HUES6 (cell line): ENCODE measurements at regions not wholly inside any gene's neighbourhood (a gene's known extent, or its start where the extent isn't known, plus 50 kb on each side); places are given as distances from the start of the nearest gene placed in this dataset.

Source experiments
- H3K27ac ChIP-seq: 2 replicates; pipeline ENCODE4 v1.7.0; 2013; ENCODE audit warnings: low read depth, mild to moderate bottlenecking, low read length, inconsistent platforms
- H3K27me3 ChIP-seq: 2 replicates; pipeline ENCODE4 v1.6.1; 2013; ENCODE audit warnings: low read length; ENCODE audit not compliant: control insufficient read depth, insufficient read depth
- H3K36me3 ChIP-seq: 2 replicates; pipeline ENCODE4 v1.6.1; 2013; ENCODE audit warnings: low read length; ENCODE audit not compliant: control insufficient read depth, insufficient read depth
- H3K4me1 ChIP-seq: 2 replicates; pipeline ENCODE4 v1.6.1; 2013; ENCODE audit warnings: low read length; ENCODE audit not compliant: control insufficient read depth, insufficient read depth
- H3K4me3 ChIP-seq: 2 replicates; pipeline ENCODE4 v1.5.1; 2013; ENCODE audit warnings: low read depth, low read length
- H3K9ac ChIP-seq: one replicate; pipeline ENCODE4 v1.6.1; 2013; ENCODE audit warnings: mild to moderate bottlenecking, low read length
- H3K9me3 ChIP-seq: 2 replicates; pipeline ENCODE4 v1.6.1; 2013; ENCODE audit warnings: low read depth, low read length; ENCODE audit not compliant: control insufficient read depth, insufficient read depth

GRCh38 chr2:223260681-223261080, 208.7 kb downstream of the KCNE4 start:
- no peaks in the 10 kb centered on the region for H3K36me3 ChIP-seq
- H3K27me3 ChIP-seq, result no peaks in the 10 kb centered on the region
- H3K4me3 ChIP-seq, result no peak overlapping the region

GRCh38 chr2:223262946-223263345, 211.0 kb downstream of the KCNE4 start:
- Histone ChIP-seq H3K27ac (no peak overlapping the region), H3K36me3 (no peaks in the 10 kb centered on the region), H3K4me3 (no peak overlapping the region), H3K27me3 (no peaks in the 10 kb centered on the region), H3K9ac (no peak overlapping the region), H3K9me3 (0 out of 2 replicates have a peak, but pooled peaks cover 2% of the 10 kb centered on the region), H3K4me1 (no peaks in the 10 kb centered on the region; the same call in 1 of the 2 replicates)

More at GRCh38 chr2:223260681-223261080, 208.7 kb downstream of the KCNE4 start:
- H3K9ac ChIP-seq, result no peak overlapping the region
- H3K4me1 ChIP-seq, result no peaks in the 10 kb centered on the region; the same call in 1 of the 2 replicates
- no peak overlapping the region for H3K27ac ChIP-seq
- peaks cover 2% of the 10 kb centered on the region; the same call in 1 of the 2 replicates for H3K9me3 ChIP-seq

- no peaks in the 10 kb centered on the region for H3K27me3 ChIP-seq
- H3K9ac ChIP-seq, result no peak overlapping the region
Observed at GRCh38 chr2:223264541-223265193, 212.7 kb downstream of the KCNE4 start.

GRCh38 chr2:223267160-223267951, 215.4 kb downstream of the KCNE4 start:
- Histone ChIP-seq H3K36me3 (no peaks in the 10 kb centered on the region), H3K4me1 (no peaks in the 10 kb centered on the region; the same call in 1 of the 2 replicates)

More at GRCh38 chr2:223264541-223265193, 212.7 kb downstream of the KCNE4 start:
- Histone ChIP-seq H3K36me3 (no peaks in the 10 kb centered on the region), H3K4me3 (no peak overlapping the region), H3K4me1 (no peaks in the 10 kb centered on the region; the same call in 1 of the 2 replicates), H3K9me3 (no peaks in the 10 kb centered on the region), H3K27ac (no peak overlapping the region)

GRCh38 chr2:223269386-223269785, 217.4 kb downstream of the KCNE4 start:
- no peaks in the 10 kb centered on the region for H3K36me3 ChIP-seq
- no peak overlapping the region for H3K9ac ChIP-seq
- no peaks in the 10 kb centered on the region for H3K4me1 ChIP-seq
- no peak overlapping the region for H3K4me3 ChIP-seq
- no peak overlapping the region for H3K27ac ChIP-seq
- H3K27me3 ChIP-seq, result no peaks in the 10 kb centered on the region
- H3K9me3 ChIP-seq, result no peaks in the 10 kb centered on the region

More at GRCh38 chr2:223267160-223267951, 215.4 kb downstream of the KCNE4 start:
- Histone ChIP-seq H3K9me3 (no peaks in the 10 kb centered on the region), H3K9ac (no peak overlapping the region), H3K4me3 (no peak overlapping the region), H3K27ac (no peak overlapping the region), H3K27me3 (no peaks in the 10 kb centered on the region)

- Histone ChIP-seq H3K4me3 (no peak overlapping the region), H3K27me3 (no peaks in the 10 kb centered on the region), H3K27ac (no peak overlapping the region), H3K9ac (no peak overlapping the region), H3K36me3 (no peaks in the 10 kb centered on the region), H3K9me3 (no peaks in the 10 kb centered on the region), H3K4me1 (no peaks in the 10 kb centered on the region)
Observed at GRCh38 chr2:223270548-223270947, 218.6 kb downstream of the KCNE4 start.

- Histone ChIP-seq H3K4me3 (no peak overlapping the region), H3K27me3 (no peaks in the 10 kb centered on the region), H3K36me3 (no peaks in the 10 kb centered on the region), H3K4me1 (no peaks in the 10 kb centered on the region), H3K27ac (no peak overlapping the region), H3K9ac (no peak overlapping the region), H3K9me3 (no peaks in the 10 kb centered on the region)
Observed at GRCh38 chr2:223273995-223274394, 222.0 kb downstream of the KCNE4 start.

GRCh38 chr2:223282221-223282620, 230.2 kb downstream of the KCNE4 start:
- Histone ChIP-seq H3K27ac (no peak overlapping the region), H3K36me3 (no peaks in the 10 kb centered on the region), H3K4me1 (no peaks in the 10 kb centered on the region), H3K4me3 (no peak overlapping the region), H3K9ac (no peak overlapping the region), H3K27me3 (no peaks in the 10 kb centered on the region), H3K9me3 (no peaks in the 10 kb centered on the region)

GRCh38 chr2:223283329-223283728, 231.3 kb downstream of the KCNE4 start:
- no peaks in the 10 kb centered on the region for H3K4me1 ChIP-seq
- no peak overlapping the region for H3K9ac ChIP-seq
- H3K27me3 ChIP-seq, result no peaks in the 10 kb centered on the region
- no peaks in the 10 kb centered on the region for H3K36me3 ChIP-seq
- H3K4me3 ChIP-seq, result no peak overlapping the region
- no peaks in the 10 kb centered on the region for H3K9me3 ChIP-seq
- no peak overlapping the region for H3K27ac ChIP-seq

- Histone ChIP-seq H3K9ac (no peak overlapping the region), H3K4me1 (no peaks in the 10 kb centered on the region), H3K36me3 (no peaks in the 10 kb centered on the region), H3K27me3 (no peaks in the 10 kb centered on the region), H3K9me3 (no peaks in the 10 kb centered on the region), H3K4me3 (no peak overlapping the region), H3K27ac (no peak overlapping the region)
Observed at GRCh38 chr2:223283771-223284170, 231.8 kb downstream of the KCNE4 start.
